Left ventricle myocardium inferior (tissue), 1 donor: ENCODE measurements at regions not wholly inside any gene's neighbourhood (a gene's known extent, or its start where the extent isn't known, plus 50 kb on each side); places are given as distances from the start of the nearest gene placed in this dataset.

Source experiments
- DNase-seq: peaks from one replicate; pipeline ENCODE4 v3.0.0-alpha.2; 2020
- H3K27ac ChIP-seq: fragments of 200-600 bp; replicated peaks from 2 replicates; pipeline ENCODE4 v1.8.0; 2021
- H3K27me3 ChIP-seq: fragments of 200-600 bp; 2 replicates; pipeline ENCODE4 v1.8.0; 2021; ENCODE audit warnings: low read depth
- H3K36me3 ChIP-seq: fragments of 200-600 bp; 2 replicates; pipeline ENCODE4 v1.8.0; 2021
- H3K4me1 ChIP-seq: fragments of 200-600 bp; 2 replicates; pipeline ENCODE4 v1.8.0; 2021
- H3K4me3 ChIP-seq: fragments of 200-600 bp; 2 replicates; pipeline ENCODE4 v1.8.0; 2021; ENCODE audit warnings: mild to moderate bottlenecking, moderate library complexity
- H3K9me3 ChIP-seq: fragments of 200-600 bp; replicated peaks from 2 replicates; pipeline ENCODE4 v1.8.0; 2021
- CTCF ChIP-seq: fragments of 200-600 bp; IDR thresholded peaks from 2 replicates; pipeline ENCODE4 v1.8.0; 2021; ENCODE audit warnings: antibody characterized with exemption, mild to moderate bottlenecking, borderline replicate concordance
- intact Hi-C: fragments of 100-400 bp; cut with micrococcal nuclease; formaldehyde crosslinking; loops from one replicate; pipeline ENCODE4 v1.11.0; 2022
- donor health status: DM: no; HTN: yes; CAD: no; lungs with severe emphysema.

GRCh38 chr7:116426428-116427156, 72.9 kb upstream of the CAV2 start:
- Histone ChIP-seq H3K9me3 (no peaks in the 10 kb centered on the region), H3K4me1 (peaks cover 17% of the 10 kb centered on the region), H3K4me3 (no peak overlapping the region), H3K27me3 (no peaks in the 10 kb centered on the region), H3K36me3 (no peaks in the 10 kb centered on the region), H3K27ac (peak overlapping the region; percentile 56)
- TF ChIP-seq CTCF = no peak
- no peak for DNase-seq
- intact Hi-C loops = no loop called here

- no peak for TF ChIP-seq CTCF
- peaks cover 31% of the 10 kb centered on the region for H3K4me1 ChIP-seq
- no peaks in the 10 kb centered on the region for H3K36me3 ChIP-seq
- DNase-seq = no peak
- no peaks in the 10 kb centered on the region for H3K9me3 ChIP-seq
- H3K27me3 ChIP-seq = no peaks in the 10 kb centered on the region
- intact Hi-C loops = loop anchor here (10.0 kb wide), 1 partner anchor 155 kb away; no protein-coding TSS in a partner anchor
- H3K4me3 ChIP-seq = no peak overlapping the region
- H3K27ac ChIP-seq = no peak overlapping the region
Measured at GRCh38 chr7:116429986-116430619, 69.4 kb upstream of the CAV2 start.

- H3K4me1 ChIP-seq = peaks cover 20% of the 10 kb centered on the region
- no peak for TF ChIP-seq CTCF
- H3K27ac ChIP-seq = no peak overlapping the region
- intact Hi-C loops = loop anchor here (10.0 kb wide), 1 partner anchor 153 kb away; no protein-coding TSS in a partner anchor
- no peaks in the 10 kb centered on the region for H3K27me3 ChIP-seq
- H3K4me3 ChIP-seq = no peak overlapping the region
- H3K9me3 ChIP-seq = peaks cover 4% of the 10 kb centered on the region
- DNase-seq = no peak
- no peaks in the 10 kb centered on the region for H3K36me3 ChIP-seq
Measured at GRCh38 chr7:116431787-116432526, 67.6 kb upstream of the CAV2 start.

GRCh38 chr7:116432527-116432916, 67.0 kb upstream of the CAV2 start:
- TF ChIP-seq CTCF = no peak
- Histone ChIP-seq H3K36me3 (no peaks in the 10 kb centered on the region), H3K4me3 (no peak overlapping the region), H3K4me1 (peaks cover 16% of the 10 kb centered on the region), H3K27ac (no peak overlapping the region), H3K27me3 (no peaks in the 10 kb centered on the region), H3K9me3 (peaks cover 4% of the 10 kb centered on the region)
- DNase-seq = no peak
- intact Hi-C loops = loop anchor here (10.0 kb wide), 1 partner anchor 152 kb away; no protein-coding TSS in a partner anchor

- intact Hi-C loops = loop anchor here (10.0 kb wide), 1 partner anchor 152 kb away; no protein-coding TSS in a partner anchor
- no peak overlapping the region for H3K4me3 ChIP-seq
- no peaks in the 10 kb centered on the region for H3K27me3 ChIP-seq
- no peak for TF ChIP-seq CTCF
- H3K9me3 ChIP-seq = peaks cover 4% of the 10 kb centered on the region
- H3K27ac ChIP-seq = no peak overlapping the region
- peaks cover 19% of the 10 kb centered on the region for H3K4me1 ChIP-seq
- DNase-seq = no peak
- H3K36me3 ChIP-seq = no peaks in the 10 kb centered on the region
Measured at GRCh38 chr7:116433246-116433645, 66.3 kb upstream of the CAV2 start.
